NCI-H1436 (cell line): ENCODE measurements at regions not wholly inside any gene's neighbourhood (a gene's known extent, or its start where the extent isn't known, plus 50 kb on each side); places are given as distances from the start of the nearest gene placed in this dataset.
"Not testable (repeated sequence)": the region's sequence is repeated elsewhere in the genome, so short reads cannot be mapped to it uniquely, and the experiment has no call there.

Source experiments
- DNase-seq: peaks from one replicate; lab custom pipeline; 2025; lab: John Stamatoyannopoulos, UW

DNA sequence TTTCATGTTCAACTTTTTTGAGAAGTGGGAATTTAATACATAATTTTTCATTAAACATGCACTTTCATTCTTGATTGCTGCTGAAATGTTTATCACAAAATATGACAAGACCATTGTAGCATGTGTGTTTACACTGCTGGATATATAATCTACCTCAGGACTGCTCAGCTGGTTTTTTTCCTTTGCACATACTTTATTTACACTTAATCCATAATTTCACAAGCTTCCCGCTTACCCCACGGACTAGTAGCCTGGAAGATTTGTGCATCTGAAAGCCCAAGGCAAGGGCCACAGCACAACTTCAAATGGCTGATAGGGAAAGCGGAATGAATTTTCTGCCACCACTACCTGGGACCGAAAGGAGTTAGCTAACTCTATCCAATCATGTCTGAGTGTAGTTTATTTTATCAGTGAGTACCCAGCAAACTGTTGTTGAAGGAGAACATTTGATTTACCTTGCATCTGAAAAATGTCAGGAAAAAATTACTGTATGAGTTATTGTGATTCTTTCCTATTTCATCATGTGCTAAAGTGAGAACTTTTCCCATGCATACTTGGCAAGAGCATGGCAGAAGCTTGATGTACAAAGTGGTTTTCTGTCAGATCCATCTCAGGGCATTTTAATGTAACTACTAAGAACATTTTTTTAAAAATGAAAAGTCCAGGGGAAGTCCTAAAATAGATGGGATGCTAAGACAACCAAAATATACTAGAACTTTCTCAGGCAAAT lies 558.2 kb upstream of the USP24 start:
- no peak for DNase-seq

DNA sequence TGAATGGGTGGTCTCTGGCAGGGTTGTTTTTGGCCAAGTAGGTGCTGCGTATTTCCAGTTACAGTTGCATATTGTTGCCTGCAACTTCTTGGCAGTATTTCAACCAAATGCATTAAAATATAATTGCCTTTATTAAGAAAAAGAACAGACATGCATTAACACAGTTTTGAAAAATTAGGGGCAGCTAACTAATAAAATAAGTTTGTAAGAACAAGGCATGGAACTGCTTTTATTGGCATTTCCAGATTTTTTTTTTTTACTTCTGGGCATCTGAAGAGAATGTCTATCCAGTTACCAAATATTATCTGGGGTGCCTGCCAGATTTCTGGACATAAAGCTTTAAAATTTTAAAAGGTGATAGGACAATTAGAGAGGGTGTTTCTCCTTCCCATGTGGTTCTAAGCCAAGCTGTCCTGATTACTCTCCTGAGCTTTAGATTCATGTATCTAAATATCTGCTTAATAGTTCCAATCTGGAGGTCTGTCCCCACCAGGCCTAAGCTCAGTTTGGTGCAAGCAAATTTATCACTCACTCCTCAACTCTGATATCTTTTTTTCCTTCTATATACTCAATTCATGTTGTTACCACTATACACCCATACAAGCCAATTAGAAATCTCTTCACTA lies 553.3 kb upstream of the USP24 start:
- no peak for DNase-seq

DNA sequence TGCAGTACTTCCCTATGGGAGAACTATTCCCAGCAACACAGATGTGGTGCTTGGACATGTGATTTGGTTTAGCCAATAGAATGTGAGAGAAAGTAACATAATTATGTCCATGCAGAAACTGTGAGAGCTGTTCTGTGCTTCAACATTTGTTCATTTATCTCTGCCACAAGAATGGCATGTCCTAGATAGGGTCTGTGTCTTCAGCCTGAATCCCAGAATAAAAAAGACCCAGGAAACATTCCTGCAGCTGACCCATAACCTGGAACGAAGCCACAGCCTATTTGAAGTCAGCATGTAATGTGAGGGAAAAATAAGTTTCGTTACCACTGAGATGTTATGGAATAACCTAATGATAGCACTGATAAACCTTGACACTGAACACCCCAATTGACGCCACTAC lies 552.0 kb upstream of the USP24 start:
- no peak for DNase-seq

DNA sequence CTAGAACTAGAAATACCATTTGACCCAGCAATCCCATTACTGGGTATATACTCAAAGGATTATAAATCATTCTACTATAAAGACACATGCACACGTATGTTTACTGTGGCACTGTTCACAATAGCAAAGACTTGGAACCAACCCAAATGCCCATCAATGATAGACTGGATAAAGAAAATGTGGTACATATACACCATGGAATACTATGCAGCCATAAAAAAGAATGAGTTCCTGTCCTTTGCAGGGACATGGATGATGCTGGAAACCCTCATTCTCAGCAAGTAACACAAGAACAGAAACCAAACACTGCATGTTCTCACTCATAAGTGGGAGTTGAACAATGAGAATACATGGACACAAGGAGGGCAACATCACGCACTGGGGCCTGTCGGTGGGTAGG lies 550.3 kb upstream of the USP24 start:
- DNase-seq = not testable (repeated sequence)

GRCh38 chr1:55751776-55752175 lies 536.6 kb upstream of the USP24 start:
- DNase-seq = no peak

DNA sequence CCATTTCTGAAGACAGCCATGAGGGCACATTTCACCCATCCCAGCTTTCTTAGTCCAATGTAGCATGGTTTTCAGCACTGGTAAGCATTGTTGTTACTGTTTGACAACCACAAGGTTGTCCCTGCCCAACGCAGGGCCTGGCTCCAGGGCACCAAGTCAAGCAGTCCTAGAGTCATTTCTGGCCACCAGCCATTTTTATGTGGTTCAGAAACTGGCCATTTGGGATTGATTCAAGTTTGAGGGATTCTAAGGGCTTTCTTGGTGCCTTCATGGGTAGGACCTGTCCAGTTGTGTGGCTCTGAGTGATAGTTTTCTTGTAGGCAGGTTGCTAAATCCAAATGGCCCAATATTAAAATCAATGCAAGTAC lies 535.4 kb upstream of the USP24 start:
- no peak for DNase-seq

GRCh38 chr1:55749975-55750627 lies 534.9 kb upstream of the USP24 start:
- no peak for DNase-seq

DNA sequence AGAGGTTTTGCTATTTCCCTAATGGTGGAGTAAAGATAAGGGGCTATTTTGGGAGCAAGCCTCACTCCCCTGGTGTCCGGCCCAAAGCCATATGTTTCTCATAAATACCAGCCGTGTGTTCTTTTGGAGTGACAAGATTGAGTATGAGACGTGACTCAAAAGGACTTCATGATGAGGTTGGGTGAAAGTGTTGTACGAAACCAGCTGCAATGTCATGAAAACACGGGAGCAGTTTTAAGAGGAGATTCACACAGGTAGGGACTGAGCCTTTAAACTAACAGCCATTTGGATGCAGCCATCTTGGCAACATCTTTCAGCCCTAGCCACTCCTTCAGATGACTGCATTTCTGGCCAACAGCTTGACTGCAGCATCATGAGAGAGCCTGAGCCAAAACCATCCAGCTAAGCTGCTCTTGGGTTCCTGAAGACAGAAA lies 532.3 kb upstream of the USP24 start:
- no peak for DNase-seq

- DNase-seq = no peak
These were observed 531.5 kb upstream of the USP24 start for GRCh38 chr1:55746710-55747109.

DNA sequence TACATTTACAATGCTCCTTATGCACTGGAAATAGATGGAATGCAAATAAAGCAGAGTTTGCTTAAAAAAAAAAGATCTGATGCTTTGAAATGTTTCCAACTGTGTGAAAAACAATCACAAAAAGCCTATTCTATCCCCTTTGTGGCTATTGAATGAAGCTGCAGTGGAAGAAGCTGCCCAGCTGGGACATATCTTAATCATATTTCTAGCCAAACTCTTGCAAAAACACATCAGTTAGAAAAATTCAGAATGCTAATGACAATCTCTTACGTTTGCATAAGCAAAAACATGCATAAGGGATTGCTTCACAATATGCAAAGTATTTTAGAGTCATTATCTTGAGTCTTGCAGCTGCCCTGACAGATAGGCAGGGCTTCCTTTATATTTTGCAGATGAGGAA lies 526.4 kb upstream of the USP24 start:
- no peak for DNase-seq

- no peak for DNase-seq
These were observed 519.9 kb upstream of the USP24 start for GRCh38 chr1:55735106-55735505.

DNA sequence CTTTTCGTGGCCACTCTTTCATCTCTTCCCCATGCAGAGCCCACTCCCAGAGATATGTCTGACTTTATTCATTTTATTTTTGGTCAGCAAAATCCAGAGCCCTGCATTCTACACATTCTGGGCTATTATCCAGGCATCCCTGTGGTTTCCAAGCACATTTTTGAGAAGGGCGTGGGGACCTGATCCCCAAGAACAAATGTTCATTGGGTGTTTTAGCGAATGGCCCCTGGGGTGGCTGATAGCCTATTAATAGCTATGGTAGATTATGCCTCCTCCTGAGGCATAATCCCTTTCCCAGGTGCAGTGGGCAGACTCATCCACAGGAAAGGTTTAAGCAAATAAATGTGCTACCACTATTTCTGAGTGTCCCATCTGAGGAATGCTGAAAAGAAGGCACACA lies 511.8 kb upstream of the USP24 start:
- no peak for DNase-seq

GRCh38 chr1:55725378-55725777 lies 510.2 kb upstream of the USP24 start:
- DNase-seq = no peak

GRCh38 chr1:55724551-55725325 lies 509.6 kb upstream of the USP24 start:
- no peak for DNase-seq

- DNase-seq = no peak
These were observed 507.8 kb upstream of the USP24 start for GRCh38 chr1:55723001-55723400.

GRCh38 chr1:55720261-55720660 lies 505.1 kb upstream of the USP24 start:
- DNase-seq = no peak

DNA sequence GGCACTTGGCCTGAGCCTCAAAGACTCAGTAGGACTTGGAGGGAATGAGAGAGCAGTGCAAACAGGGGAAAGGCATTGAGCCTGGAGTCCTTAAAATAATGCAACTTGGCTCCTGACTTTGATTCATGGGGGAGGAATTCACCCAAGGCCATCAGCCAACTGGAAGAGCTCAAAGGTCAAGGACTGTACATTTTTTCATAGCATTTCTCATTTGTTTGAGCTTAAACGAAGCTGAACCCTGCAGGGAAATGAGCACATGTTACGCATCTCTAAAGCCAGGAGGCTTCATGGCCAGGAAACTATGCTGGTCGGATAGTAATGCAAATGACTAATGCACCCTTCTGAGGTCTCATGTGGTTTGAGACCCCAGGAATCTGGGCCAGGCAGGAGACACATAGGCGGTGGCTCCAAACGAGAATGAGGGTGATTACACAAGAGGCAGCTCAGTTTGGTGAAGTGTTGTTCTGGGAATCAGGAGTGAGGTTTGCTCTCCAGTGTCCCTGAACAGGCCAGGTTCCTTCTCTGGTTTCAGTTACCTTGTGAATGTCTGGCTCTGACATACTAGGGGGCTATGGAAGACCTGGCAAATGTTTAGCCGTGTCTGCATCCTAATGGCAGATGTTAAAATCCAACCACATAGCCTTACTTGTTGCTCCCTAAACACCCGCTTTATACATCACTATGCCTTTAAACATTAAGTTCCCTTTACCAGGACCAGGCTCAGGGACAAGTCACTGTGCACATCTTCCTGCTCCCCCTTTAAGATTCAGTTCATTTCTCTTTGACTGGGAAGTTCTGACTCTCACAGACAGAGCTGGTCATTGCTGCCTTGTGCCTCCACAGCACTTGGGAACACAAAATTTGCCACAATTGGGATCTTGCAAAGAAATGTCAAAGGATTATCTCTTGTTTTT lies 503.9 kb upstream of the USP24 start:
- DNase-seq = no peak

DNA sequence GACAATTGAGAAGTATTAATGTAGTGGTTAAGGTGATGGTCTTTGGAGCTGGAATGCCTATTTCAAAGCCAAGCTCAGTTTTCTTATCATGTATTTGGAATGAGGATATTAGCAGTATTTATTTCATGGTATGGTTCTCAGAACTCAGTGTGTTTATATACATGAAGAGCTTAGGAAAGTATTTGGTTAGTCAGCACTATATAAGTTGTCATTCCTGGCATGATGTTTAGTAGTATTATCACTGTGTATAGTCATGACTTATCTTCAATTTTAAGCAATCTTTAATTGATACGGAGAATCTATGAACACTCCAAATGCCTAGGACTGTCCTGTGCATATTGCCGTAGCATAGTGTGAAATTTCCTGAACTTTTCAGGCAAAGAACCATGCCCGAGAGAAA lies 501.9 kb upstream of the USP24 start:
- no peak for DNase-seq

GRCh38 chr1:55716610-55717009 lies 501.4 kb upstream of the USP24 start:
- no peak for DNase-seq

- DNase-seq = no peak
These were observed 501.0 kb upstream of the USP24 start for GRCh38 chr1:55716151-55716550.

DNA sequence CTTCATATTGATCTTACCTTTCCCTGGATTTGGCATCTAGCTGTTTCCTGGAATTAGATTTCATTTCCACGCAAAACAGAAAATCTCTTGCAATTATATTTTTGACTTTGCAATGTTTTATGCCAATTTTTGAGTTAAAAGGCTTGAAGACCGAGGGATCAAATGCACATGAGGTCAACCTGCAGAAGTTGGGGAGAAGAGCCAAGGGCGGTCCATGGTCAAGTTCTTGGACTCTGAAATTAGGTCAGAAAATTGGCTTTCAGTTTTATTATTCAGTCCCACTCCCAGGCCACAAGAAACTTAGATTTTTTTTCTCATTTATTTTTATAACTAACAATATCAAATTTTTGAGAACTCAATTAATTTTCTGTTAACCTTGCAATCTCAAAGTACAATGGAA lies 499.1 kb upstream of the USP24 start:
- DNase-seq = no peak

DNA sequence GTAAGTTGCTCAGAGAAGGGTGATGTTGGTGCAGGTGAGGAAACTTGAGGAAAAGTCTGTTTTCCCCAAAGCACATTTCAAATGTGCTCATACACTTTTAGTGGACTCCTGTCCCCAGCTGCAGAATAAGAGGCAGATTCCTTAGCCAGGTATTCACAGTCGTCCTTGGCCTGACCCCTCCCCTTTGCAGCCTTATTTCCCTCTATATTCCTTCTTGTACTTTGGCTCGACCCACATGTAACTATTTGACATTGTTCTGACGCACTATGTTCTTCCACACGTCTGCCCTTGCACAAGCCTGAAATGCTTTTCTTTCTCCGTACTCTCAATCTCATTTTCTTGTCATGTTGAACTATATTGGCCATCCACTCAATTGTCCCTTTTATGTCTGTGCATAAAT lies 498.4 kb upstream of the USP24 start:
- DNase-seq = no peak
